AG10803 (cell line): ENCODE measurements at regions not wholly inside any gene's neighbourhood (a gene's known extent, or its start where the extent isn't known, plus 50 kb on each side); places are given as distances from the start of the nearest gene placed in this dataset.
"Not testable (repeated sequence)": the region's sequence is repeated elsewhere in the genome, so short reads cannot be mapped to it uniquely, and the experiment has no call there.

Experiments used
- DNase-seq: peaks from one replicate; pipeline ENCODE4 v3.0.0; 2010; ENCODE audit warnings: low read depth
- H3K4me3 ChIP-seq: 2 replicates; pipeline ENCODE4 v1.5.1; 2011; ENCODE audit warnings: mild to moderate bottlenecking, low read length, control low read depth
- TF ChIP-seq, protein P1 (sequence below): conservative IDR thresholded peaks from 2 replicates; pipeline ENCODE4 v1.5.1; 2011; ENCODE audit warnings: mild to moderate bottlenecking, low read length, control low read depth, inconsistent platforms

DNA sequence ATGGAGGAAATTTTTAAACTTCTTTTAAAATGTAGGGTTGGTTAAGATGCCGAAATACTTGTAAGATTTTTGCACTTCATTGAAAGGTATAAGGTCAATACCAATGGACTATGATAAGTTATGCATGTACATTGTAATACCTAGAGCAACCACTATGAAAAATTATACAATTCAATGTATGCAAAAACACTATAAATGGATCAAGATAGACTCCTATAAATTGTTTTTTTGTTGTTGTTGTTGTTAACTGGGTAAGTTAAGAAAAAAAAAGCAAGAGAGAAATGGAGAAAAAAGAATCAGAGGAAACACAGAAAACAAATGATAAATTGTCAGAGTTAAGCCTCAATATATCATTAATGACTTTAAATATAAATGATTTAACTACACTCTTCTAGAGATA is 421.2 kb downstream of the TMEM182 start:
- no peak for DNase-seq
- TF ChIP-seq, protein P1, sequence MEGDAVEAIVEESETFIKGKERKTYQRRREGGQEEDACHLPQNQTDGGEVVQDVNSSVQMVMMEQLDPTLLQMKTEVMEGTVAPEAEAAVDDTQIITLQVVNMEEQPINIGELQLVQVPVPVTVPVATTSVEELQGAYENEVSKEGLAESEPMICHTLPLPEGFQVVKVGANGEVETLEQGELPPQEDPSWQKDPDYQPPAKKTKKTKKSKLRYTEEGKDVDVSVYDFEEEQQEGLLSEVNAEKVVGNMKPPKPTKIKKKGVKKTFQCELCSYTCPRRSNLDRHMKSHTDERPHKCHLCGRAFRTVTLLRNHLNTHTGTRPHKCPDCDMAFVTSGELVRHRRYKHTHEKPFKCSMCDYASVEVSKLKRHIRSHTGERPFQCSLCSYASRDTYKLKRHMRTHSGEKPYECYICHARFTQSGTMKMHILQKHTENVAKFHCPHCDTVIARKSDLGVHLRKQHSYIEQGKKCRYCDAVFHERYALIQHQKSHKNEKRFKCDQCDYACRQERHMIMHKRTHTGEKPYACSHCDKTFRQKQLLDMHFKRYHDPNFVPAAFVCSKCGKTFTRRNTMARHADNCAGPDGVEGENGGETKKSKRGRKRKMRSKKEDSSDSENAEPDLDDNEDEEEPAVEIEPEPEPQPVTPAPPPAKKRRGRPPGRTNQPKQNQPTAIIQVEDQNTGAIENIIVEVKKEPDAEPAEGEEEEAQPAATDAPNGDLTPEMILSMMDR = no peak
- no peak overlapping the region for H3K4me3 ChIP-seq

DNA sequence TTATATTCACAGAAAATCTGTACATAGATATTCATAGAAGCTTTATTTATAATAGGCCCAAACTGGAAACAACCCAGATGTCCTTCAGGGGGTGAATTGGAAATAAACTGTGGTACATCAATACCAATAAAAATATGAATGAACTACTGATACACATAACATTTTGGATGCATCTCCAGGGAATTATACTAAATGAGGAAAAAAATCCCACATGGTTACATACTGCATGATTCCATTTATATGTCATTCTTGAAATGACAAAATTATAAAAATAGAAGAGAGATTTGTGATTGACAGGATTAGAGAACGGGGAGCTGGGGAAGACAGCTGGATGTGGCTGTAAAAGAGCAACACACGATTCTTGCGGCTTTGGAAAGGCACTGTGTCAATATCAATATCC is 435.0 kb downstream of the TMEM182 start:
- no peak overlapping the region for H3K4me3 ChIP-seq
- TF ChIP-seq, protein P1 = no peak
- DNase-seq = no peak

DNA sequence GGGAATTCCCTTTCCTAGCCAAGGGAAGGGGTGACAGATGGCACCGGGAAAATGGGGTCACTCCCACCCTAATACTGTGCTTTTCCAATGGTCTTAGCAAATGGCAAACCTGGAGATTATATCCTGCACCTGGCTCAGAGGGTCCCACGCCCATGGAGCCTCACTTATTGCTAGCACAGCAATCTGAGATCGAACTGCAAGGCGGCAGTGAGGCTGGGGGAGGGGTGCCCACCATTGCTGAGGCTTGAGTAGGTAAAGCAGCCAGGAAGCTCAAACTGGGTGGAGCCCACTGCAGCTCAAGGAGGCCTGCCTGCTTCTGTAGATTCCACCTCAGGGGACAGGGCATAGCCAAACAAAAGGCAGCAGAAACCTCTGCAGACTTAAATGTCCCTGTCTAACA is 438.9 kb downstream of the TMEM182 start:
- not testable (repeated sequence) for H3K4me3 ChIP-seq, DNase-seq

DNA sequence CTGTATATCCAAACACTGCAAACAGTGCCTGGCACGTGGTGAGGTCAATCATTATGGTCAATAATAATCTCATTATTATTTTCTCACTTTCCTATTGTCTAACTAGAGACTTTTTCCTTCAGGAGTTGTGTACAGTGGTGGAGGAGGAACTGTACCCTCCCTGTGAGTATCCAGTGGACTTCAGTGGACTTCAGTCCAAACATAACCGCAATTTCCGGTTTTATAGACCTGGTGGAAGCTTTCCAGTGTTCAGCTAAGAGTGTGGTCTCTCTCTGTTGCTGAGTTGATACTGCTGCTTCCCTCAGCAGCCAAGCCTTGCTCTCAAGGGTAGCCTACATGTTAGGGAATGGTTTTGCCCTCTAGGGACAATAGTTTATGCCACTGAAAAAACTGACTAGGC is 447.1 kb downstream of the TMEM182 start:
- no peak overlapping the region for H3K4me3 ChIP-seq
- TF ChIP-seq, protein P1 = no peak
- DNase-seq = no peak

DNA sequence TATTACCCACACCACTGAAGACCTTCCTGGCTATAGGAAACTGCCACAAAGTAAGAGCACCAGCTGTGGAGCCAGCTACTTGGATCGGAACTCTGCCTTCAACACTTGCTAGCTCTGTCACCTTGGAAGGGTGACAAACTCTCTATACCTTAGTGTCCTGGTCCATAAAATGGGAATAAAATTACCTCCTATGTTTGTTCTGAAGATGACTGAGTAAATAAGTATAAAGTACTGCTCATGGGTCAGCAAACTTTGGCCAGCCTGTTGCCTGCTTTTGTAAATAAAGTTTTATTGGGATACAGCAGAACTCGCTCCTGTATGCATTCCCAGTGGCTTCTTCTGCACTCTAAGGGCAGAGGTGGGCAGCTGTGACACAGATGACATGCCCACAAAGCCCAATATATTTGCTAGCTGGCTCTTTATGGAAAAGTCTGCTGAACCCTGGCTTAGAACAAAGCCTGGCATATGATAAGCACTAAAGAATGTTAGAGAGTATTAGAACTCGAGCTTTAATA is 451.3 kb downstream of the TMEM182 start:
- TF ChIP-seq, protein P1 = no peak
- DNase-seq = no peak
- no peak overlapping the region for H3K4me3 ChIP-seq

DNA sequence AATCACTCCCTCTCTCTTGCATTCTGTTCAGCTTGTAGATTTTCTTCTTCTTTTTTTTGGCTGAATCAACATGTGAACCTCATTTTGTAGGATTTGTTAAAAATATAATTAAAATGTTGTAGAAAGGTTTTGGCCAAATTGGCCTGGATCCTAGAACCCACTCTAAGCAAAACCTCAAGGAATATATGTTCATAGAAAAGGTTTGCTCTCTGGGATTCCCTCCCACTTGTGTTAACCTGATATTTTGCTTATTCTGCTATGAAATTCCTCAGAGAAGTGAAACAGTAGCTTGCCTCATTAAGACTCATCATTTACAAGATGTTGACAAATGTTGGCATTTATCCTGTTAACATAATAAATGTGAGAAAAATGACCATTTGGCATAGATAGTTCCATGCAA is 456.7 kb downstream of the TMEM182 start:
- no peak overlapping the region for H3K4me3 ChIP-seq
- TF ChIP-seq, protein P1 = no peak

DNA sequence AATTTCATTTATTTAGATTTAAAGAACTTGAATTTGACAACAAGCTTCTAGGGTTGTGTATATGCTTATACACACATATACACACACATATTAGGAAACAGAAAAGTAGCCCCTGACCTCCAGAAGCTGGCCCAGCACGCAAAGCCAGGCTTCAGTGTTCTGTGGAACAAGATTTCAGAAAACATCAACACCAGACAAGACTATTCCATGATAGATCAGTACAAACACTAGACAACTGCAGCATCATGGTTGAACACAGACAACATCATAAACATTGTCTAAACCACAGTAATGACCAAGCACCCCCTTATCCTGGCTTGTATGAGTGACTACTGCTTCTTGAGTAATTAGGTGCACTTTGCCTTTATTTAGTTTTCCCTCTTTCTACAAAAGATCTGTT is 457.6 kb downstream of the TMEM182 start:
- TF ChIP-seq, protein P1 = no peak
- H3K4me3 ChIP-seq = no peak overlapping the region
- no peak for DNase-seq

More for the DNA sequence above, 456.7 kb downstream of the TMEM182 start:
- DNase-seq = no peak

DNA sequence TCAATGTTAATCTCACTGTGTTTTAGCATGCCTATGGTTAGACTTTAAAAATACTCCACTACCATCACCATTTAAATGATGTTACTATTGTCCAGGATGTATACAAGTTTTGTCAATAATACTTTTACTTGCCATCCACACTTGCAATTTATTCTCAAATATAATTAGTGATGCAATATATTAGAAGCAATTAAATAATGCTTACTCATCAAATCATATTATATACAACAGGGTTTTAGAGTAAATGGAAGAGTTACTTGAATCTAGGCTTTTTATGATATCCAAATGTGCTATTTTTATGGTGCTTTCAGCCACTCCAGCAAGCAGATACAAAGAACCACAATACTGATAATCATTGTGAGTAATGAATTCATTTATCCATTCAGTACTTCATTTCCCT is 461.1 kb downstream of the TMEM182 start:
- H3K4me3 ChIP-seq = no peak overlapping the region
- no peak for DNase-seq
- TF ChIP-seq, protein P1 = no peak
